ENCODE measurements at regions not wholly inside any gene's neighbourhood (a gene's known extent, or its start where the extent isn't known, plus 50 kb on each side); places are given as distances from the start of the nearest gene placed in this dataset.

DNA sequence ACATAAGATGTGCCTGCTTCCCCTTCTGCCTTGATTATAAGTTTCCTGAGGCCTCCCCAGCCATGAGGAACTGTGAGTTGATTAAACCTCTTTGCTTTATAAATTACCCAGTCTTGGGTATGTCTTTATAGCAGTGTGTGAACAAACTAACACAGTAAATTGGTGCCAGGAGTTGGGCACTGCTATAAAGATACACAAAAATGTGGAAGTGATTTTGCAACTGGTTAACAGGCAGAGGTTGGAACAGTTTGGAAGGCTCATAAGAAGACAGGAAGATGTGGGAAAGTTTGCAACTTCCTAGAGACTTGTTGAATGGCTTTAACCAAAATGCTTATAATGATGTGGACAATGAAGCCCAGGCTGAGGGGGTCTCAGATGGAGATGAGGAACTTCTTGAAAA, 264.1 kb downstream of the DACT1 start:
- TF ChIP-seq EP300 (conservative IDR thresholded peaks at IDR 0.05; ENCODE audit: poor library complexity, severe bottlenecking) (no peak), POLR2AphosphoS5 (IDR thresholded peaks at IDR 0.05) (no peak), MXI1 (conservative IDR thresholded peaks at IDR 0.05; ENCODE audit: poor library complexity, severe bottlenecking) (no peak), SMC3 (conservative IDR thresholded peaks at IDR 0.05; ENCODE audit: poor library complexity) (no peak), EZH2 (IDR thresholded peaks at IDR 0.05; ENCODE audit: borderline replicate concordance, insufficient read depth, low read length, poor library complexity, severe bottlenecking) (no peak), RAD21 (conservative IDR thresholded peaks at IDR 0.05) (no peak), TAF1 (IDR thresholded peaks at IDR 0.05; ENCODE audit: low read depth) (no peak)
- TF ChIP-seq, protein P1, sequence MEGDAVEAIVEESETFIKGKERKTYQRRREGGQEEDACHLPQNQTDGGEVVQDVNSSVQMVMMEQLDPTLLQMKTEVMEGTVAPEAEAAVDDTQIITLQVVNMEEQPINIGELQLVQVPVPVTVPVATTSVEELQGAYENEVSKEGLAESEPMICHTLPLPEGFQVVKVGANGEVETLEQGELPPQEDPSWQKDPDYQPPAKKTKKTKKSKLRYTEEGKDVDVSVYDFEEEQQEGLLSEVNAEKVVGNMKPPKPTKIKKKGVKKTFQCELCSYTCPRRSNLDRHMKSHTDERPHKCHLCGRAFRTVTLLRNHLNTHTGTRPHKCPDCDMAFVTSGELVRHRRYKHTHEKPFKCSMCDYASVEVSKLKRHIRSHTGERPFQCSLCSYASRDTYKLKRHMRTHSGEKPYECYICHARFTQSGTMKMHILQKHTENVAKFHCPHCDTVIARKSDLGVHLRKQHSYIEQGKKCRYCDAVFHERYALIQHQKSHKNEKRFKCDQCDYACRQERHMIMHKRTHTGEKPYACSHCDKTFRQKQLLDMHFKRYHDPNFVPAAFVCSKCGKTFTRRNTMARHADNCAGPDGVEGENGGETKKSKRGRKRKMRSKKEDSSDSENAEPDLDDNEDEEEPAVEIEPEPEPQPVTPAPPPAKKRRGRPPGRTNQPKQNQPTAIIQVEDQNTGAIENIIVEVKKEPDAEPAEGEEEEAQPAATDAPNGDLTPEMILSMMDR (IDR thresholded peaks at IDR 0.05; ENCODE audit: poor library complexity, severe bottlenecking) = no peak
- TF ChIP-seq, protein P2, sequence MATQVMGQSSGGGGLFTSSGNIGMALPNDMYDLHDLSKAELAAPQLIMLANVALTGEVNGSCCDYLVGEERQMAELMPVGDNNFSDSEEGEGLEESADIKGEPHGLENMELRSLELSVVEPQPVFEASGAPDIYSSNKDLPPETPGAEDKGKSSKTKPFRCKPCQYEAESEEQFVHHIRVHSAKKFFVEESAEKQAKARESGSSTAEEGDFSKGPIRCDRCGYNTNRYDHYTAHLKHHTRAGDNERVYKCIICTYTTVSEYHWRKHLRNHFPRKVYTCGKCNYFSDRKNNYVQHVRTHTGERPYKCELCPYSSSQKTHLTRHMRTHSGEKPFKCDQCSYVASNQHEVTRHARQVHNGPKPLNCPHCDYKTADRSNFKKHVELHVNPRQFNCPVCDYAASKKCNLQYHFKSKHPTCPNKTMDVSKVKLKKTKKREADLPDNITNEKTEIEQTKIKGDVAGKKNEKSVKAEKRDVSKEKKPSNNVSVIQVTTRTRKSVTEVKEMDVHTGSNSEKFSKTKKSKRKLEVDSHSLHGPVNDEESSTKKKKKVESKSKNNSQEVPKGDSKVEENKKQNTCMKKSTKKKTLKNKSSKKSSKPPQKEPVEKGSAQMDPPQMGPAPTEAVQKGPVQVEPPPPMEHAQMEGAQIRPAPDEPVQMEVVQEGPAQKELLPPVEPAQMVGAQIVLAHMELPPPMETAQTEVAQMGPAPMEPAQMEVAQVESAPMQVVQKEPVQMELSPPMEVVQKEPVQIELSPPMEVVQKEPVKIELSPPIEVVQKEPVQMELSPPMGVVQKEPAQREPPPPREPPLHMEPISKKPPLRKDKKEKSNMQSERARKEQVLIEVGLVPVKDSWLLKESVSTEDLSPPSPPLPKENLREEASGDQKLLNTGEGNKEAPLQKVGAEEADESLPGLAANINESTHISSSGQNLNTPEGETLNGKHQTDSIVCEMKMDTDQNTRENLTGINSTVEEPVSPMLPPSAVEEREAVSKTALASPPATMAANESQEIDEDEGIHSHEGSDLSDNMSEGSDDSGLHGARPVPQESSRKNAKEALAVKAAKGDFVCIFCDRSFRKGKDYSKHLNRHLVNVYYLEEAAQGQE (IDR thresholded peaks at IDR 0.05; ENCODE audit: borderline replicate concordance) = no peak
- Histone ChIP-seq H3F3A (ENCODE audit: insufficient read depth, low read length, poor library complexity, severe bottlenecking) (no peaks in the 10 kb centered on the region), H2AFZ (ENCODE audit: low read depth, low read length) (no peak overlapping the region), H3K9me3 (ENCODE audit: low read length) (no peaks in the 10 kb centered on the region), H3K79me2 (replicated peaks; ENCODE audit: insufficient read depth, low read length) (no peaks in the 10 kb centered on the region), H3K36me3 (ENCODE audit: insufficient read depth, low read length) (no peaks in the 10 kb centered on the region), H3K27me3 (ENCODE audit: insufficient read depth, low read depth, low read length) (no peaks in the 10 kb centered on the region), H3K4me3 (ENCODE audit: low read length) (no peak overlapping the region), H3K9me2 (ENCODE audit: insufficient read depth, low read length) (no peaks in the 10 kb centered on the region), H3K4me2 (ENCODE audit: low read length) (no peak overlapping the region), H4K20me1 (ENCODE audit: insufficient read depth) (no peaks in the 10 kb centered on the region), H3K9ac (ENCODE audit: low read length) (no peak overlapping the region), H3K27ac (ENCODE audit: low read length) (no peak overlapping the region)

DNA sequence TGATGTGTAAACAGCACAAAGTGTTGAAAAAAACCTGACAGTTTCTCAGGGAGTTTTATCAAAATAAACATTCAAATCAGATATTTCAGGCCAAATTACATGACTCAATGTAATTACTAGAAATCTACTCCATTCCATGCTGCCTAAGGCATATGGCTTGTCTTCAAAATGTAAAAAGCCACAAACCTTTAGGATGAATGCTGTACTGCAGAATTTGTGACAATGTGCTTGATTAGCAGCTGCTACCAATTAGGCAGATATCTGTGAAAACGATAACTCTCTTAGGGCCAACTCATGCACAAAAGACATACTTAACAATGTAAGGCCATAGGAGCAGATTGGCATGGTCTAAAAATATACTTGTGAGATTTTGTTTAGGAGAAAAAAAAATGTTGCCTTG, 267.0 kb downstream of the DACT1 start:
- no peak overlapping the region for H3K4me3 ChIP-seq (ENCODE audit: low read length)
- H3K9ac ChIP-seq (ENCODE audit: low read length) = no peak overlapping the region
- no peaks in the 10 kb centered on the region for H3K79me2 ChIP-seq (replicated peaks; ENCODE audit: insufficient read depth, low read length)
- H3K27me3 ChIP-seq (ENCODE audit: insufficient read depth, low read depth, low read length) = no peaks in the 10 kb centered on the region
- TF ChIP-seq, protein P2 (IDR thresholded peaks at IDR 0.05; ENCODE audit: borderline replicate concordance) = no peak
- TF ChIP-seq, protein P1 (IDR thresholded peaks at IDR 0.05; ENCODE audit: poor library complexity, severe bottlenecking) = no peak
- no peak for TF ChIP-seq RAD21 (conservative IDR thresholded peaks at IDR 0.05)
- no peak for TF ChIP-seq EZH2 (IDR thresholded peaks at IDR 0.05; ENCODE audit: borderline replicate concordance, insufficient read depth, low read length, poor library complexity, severe bottlenecking)
- TF ChIP-seq TAF1 (IDR thresholded peaks at IDR 0.05; ENCODE audit: low read depth) = no peak
- no peak for TF ChIP-seq MXI1 (conservative IDR thresholded peaks at IDR 0.05; ENCODE audit: poor library complexity, severe bottlenecking)
- no peak for TF ChIP-seq SMC3 (conservative IDR thresholded peaks at IDR 0.05; ENCODE audit: poor library complexity)
- no peak for TF ChIP-seq POLR2AphosphoS5 (IDR thresholded peaks at IDR 0.05)
- TF ChIP-seq EP300 (conservative IDR thresholded peaks at IDR 0.05; ENCODE audit: poor library complexity, severe bottlenecking) = no peak
- no peak overlapping the region for H3K27ac ChIP-seq (ENCODE audit: low read length)
- no peaks in the 10 kb centered on the region for H3K36me3 ChIP-seq (ENCODE audit: insufficient read depth, low read length)
- H3F3A ChIP-seq (ENCODE audit: insufficient read depth, low read length, poor library complexity, severe bottlenecking) = no peaks in the 10 kb centered on the region
- no peak overlapping the region for H2AFZ ChIP-seq (ENCODE audit: low read depth, low read length)
- H3K9me3 ChIP-seq (ENCODE audit: low read length) = no peaks in the 10 kb centered on the region
- H4K20me1 ChIP-seq (ENCODE audit: insufficient read depth) = no peaks in the 10 kb centered on the region
- no peaks in the 10 kb centered on the region for H3K9me2 ChIP-seq (ENCODE audit: insufficient read depth, low read length)
- no peak overlapping the region for H3K4me2 ChIP-seq (ENCODE audit: low read length)
